ENCODE measurements at regions not wholly inside any gene's neighbourhood (a gene's known extent, or its start where the extent isn't known, plus 50 kb on each side); places are given as distances from the start of the nearest gene placed in this dataset.
"Not testable (repeated sequence)": the region's sequence is repeated elsewhere in the genome, so short reads cannot be mapped to it uniquely, and the experiment has no call there.

DNA sequence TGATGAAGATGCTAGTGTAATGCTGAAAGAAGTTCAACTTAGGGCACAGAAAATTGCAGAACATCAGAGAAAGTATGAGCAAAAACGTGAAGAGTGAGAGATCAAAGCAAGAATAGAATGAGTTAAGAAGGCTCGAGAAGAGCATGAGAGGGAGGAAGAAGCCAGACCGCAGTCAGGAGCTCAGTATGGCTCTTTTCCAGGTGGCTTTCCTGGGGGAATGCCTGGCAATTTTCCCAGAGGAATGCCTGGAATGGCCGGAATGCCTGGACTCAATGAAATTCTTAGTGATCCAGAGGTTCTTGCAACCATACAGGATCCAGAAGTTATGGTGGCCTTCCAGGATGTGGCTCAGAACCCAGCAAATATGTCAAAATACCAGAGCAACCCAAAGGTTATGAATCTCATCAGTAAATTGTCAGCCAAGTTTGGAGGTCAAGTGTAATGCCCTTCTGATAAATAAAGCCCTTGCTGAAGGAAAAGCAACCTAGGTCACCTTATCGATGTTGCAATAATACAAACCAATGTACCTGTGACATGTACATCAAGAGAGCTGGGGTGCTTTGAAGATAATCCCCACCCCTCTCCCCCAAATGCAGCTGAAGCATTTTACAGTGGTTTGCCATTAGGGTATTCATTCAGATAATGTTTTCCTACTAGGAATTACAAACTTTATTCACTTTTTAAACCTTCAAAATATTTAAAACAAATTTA lies 277.9 kb downstream of the LPIN1 start:
- not testable (repeated sequence) for DNase-seq (ENCODE audit: low spot score in 2 of 2); H3K4me1 Mint-ChIP-seq; H3K4me3 Mint-ChIP-seq; ATAC-seq (ENCODE audit: low read depth); H3K27ac Mint-ChIP-seq; H3K27me3 Mint-ChIP-seq
- Mint-ChIP-seq H3K36me3 (peaks cover 22% of the 10 kb centered on the region), H3K9me3 (peaks cover 20% of the 10 kb centered on the region)

DNA sequence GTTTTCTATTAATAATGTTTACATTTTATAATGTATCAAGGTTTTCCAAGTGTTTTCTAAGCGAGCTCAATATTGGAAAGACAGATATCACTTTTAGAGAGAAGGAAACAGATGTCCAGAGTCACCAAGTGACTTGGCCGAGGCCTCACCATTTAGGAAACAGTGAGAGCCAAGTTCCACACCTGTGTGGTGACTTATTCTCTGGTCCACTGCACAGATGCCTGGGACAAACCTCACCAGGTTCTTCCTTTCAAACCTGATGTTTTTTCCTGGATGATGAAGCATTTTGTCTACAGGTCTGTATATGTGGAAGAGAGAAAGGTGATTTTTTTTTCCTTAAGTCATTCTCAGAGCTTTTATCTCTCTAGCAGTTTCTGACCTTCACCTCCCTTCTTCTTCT lies 280.7 kb downstream of the LPIN1 start:
- H3K27ac Mint-ChIP-seq: no peak overlapping the region
- no peaks in the 10 kb centered on the region for H3K27me3 Mint-ChIP-seq
- ATAC-seq (ENCODE audit: low read depth): no peak

DNA sequence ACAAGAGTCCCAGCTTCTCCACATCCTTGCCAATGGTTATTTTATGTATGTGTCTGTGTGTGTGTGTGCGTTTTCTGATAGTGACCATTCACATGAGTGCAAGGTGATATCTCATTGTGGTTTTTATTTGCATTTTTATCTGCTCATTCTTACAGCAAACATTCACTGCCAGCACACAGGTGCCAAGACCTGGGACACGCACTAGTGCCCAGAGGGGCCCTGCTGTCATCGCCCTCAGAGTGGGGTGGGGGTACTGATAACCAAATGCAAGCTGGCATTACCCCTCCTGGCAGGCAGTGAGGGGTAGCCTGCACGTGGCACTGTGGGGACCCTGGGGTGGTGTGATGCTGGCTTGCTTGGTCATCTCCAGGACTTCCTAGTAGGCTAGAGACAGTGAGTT lies 285.4 kb downstream of the LPIN1 start:
- Mint-ChIP-seq H3K27ac (peak overlapping the region; percentile 89), H3K4me1 (peaks cover 52% of the 10 kb centered on the region), H3K9me3 (peaks cover 3% of the 10 kb centered on the region), H3K27me3 (no peaks in the 10 kb centered on the region), H3K36me3 (no peaks in the 10 kb centered on the region), H3K4me3 (peak overlapping the region; percentile 73)
- ATAC-seq (ENCODE audit: low read depth): peak; percentile 56
- DNase-seq (ENCODE audit: low spot score in 2 of 2): peak in 1 of 2 donors; percentile 31

More for the DNA sequence above, 280.7 kb downstream of the LPIN1 start:
- DNase-seq (ENCODE audit: low spot score in 2 of 2): no peak
- Mint-ChIP-seq H3K9me3 (peaks cover 10% of the 10 kb centered on the region), H3K36me3 (peaks cover 7% of the 10 kb centered on the region), H3K4me1 (peaks cover 15% of the 10 kb centered on the region), H3K4me3 (no peak overlapping the region)

DNA sequence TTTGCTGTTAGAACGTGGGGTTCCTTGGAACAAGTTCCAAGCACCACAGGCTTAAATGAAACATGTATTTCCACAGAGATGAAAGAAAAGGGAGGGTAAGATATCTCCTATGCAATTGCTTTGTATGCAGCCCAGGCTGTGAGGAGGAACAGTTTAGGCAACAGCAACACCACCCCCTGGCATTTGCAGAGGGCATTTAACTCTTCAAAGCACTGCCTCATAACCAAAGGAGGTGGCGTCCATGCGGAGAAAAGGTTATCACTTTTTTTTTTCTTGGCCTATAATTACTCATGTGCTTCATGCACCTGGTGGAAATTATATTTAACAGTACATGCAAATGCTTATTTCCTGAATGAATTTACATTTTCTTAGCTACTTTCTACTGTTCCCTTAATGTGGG lies 286.0 kb downstream of the LPIN1 start:
- Mint-ChIP-seq H3K36me3 (peaks cover 2% of the 10 kb centered on the region), H3K4me1 (peaks cover 56% of the 10 kb centered on the region), H3K4me3 (peak overlapping the region; percentile 50), H3K27ac (peak overlapping the region; percentile 89), H3K9me3 (peaks cover 3% of the 10 kb centered on the region), H3K27me3 (no peaks in the 10 kb centered on the region)
- DNase-seq (ENCODE audit: low spot score in 2 of 2) (peak in 1 of 2 donors; percentile 60), ATAC-seq (ENCODE audit: low read depth) (peak; percentile 85)

DNA sequence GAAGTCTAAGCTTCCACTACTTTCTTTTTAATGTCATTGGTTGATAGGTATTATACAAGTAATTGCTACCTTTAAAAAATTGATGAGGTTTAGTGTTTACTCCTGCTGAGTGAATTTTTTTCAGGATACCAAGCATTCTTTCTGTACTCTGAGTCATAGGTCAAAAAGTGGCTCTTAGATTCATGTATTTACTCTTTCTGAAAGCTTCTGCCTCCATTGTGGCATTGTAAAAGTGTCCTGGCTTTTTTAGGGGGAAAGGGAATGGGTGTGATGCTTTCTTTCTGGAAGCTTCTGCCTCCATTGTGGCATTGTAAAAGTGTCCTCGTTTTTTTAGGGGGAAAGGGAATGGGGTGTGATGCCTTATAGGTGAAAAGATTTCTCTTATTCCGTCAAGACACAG lies 286.5 kb downstream of the LPIN1 start:
- H3K36me3 Mint-ChIP-seq: peaks cover 3% of the 10 kb centered on the region
- ATAC-seq (ENCODE audit: low read depth): no peak
- no peaks in the 10 kb centered on the region for H3K27me3 Mint-ChIP-seq
- H3K4me1 Mint-ChIP-seq: peaks cover 58% of the 10 kb centered on the region
- peak overlapping the region; percentile 89 for H3K27ac Mint-ChIP-seq
- peak overlapping the region; percentile 39 for H3K4me3 Mint-ChIP-seq
- no peak for DNase-seq (ENCODE audit: low spot score in 2 of 2)
- peaks cover 3% of the 10 kb centered on the region for H3K9me3 Mint-ChIP-seq

DNA sequence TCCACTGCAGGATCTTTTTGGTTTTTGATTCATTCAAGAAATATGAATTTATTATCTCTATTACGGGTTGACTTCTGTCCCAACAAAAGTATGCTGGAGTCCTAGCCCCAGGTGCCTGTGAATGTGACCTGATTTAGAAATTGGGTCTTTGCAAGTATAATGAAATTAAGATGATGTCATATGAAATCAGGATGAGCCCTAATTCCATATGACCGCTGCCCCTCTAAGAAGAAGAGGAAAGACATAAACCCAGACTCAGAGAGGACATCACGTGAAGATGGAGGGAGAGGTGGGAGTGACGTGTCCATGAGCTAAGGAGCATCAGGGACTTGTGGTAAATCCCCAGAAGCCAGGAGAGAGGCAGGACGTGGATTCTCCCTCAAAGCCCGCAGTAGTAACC lies 287.1 kb downstream of the LPIN1 start:
- peaks cover 3% of the 10 kb centered on the region for H3K9me3 Mint-ChIP-seq
- no peak for ATAC-seq (ENCODE audit: low read depth)

DNA sequence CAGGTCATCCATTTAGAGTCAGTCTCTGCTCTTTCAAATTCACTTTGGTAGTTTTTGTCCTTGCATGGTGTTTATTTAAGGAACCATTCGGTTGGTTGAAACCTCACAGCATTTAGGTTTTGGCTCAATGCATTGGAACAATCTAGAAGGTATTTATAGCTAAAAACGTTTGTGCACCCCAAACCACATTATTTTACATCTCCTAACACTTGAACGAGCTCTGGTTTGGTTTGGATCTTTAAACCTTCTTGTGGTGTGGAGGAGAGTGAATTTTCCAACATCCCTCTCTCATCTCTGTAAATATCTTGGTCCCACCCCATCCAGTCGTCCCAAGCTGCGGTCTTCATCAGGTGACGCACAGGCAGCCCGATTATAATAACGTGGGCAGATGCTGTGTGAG lies 287.9 kb downstream of the LPIN1 start:
- DNase-seq (ENCODE audit: low spot score in 2 of 2) (no peak), ATAC-seq (ENCODE audit: low read depth) (no peak)
- Mint-ChIP-seq H3K36me3 (peaks cover 5% of the 10 kb centered on the region), H3K27me3 (no peaks in the 10 kb centered on the region), H3K4me3 (peak overlapping the region; percentile 63), H3K4me1 (peaks cover 58% of the 10 kb centered on the region), H3K9me3 (peaks cover 3% of the 10 kb centered on the region), H3K27ac (peak overlapping the region; percentile 54)

More for the DNA sequence above, 287.1 kb downstream of the LPIN1 start:
- no peak overlapping the region for H3K27ac Mint-ChIP-seq
- H3K4me1 Mint-ChIP-seq: peaks cover 58% of the 10 kb centered on the region
- H3K36me3 Mint-ChIP-seq: peaks cover 3% of the 10 kb centered on the region
- DNase-seq (ENCODE audit: low spot score in 2 of 2): no peak
- H3K27me3 Mint-ChIP-seq: no peaks in the 10 kb centered on the region
- peak overlapping the region; percentile 49 for H3K4me3 Mint-ChIP-seq

DNA sequence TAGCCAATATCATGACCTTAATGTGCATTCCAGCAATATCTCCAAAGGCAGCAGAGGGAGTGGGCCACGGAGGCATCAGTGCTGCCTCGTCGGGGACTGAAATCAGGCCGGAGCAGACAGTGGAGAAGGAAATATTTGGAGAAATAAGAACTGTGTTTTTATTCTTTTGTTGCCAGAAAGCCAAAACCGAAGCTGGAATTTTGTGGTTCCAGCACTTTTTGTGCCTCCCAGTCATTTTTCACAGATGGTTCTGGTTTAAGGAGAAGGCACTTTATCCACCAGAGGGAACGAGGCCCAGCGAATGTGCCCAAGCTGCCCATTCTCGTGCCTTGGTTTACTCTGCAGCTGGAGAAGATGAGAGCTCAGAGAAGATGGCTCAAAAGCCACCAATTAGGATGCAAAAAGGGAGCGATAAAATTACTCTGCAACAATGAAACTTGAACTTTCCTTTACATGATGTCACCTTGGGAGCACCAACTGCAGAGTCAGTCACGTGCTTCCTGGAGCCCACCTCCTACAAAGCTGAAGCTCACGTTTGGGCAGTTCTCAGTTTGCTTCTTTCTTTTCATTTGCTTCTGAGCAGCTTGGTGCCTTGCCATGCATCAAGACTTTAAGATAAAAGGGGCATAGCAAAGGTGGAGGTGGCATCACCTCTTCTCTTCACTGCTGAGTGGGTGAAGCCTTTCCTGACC lies 288.7 kb downstream of the LPIN1 start:
- H3K4me3 Mint-ChIP-seq: peak overlapping the region; percentile 63
- H3K4me1 Mint-ChIP-seq: peaks cover 58% of the 10 kb centered on the region
- DNase-seq (ENCODE audit: low spot score in 2 of 2): no peak
- H3K36me3 Mint-ChIP-seq: peaks cover 10% of the 10 kb centered on the region
- H3K27me3 Mint-ChIP-seq: no peaks in the 10 kb centered on the region
- peaks cover 3% of the 10 kb centered on the region for H3K9me3 Mint-ChIP-seq
- no peak for ATAC-seq (ENCODE audit: low read depth)
- H3K27ac Mint-ChIP-seq: no peak overlapping the region

DNA sequence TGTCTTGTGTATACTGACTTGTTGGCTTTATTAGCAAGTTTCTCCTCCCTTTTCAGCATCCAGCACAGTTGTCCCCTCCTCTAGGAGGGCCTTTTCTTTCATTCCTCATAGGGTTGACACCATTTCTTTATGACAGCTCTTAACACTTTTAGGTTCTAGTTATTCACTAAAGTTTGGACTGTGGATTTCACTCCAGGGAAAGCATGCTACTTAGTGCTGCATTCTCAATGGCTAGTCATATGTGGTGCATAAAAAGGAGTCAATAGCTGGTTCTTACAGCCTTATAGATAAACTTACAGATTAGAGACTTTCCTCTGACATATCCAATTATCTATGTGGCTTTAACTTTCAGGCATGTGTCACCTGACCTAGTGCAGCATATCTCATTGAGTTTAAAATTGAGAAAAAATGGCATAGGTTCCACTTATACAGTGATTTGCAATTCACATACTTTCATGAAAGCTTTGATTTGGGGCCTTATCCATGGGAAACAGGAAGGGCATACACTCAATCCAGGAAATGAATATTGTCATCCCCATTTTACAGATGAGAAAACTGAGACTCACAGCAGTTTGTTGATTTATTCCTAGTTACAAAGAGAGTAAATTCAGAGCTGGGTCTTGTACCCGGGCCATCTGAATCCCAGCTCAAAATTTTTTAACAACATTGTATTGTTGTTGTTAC lies 289.7 kb downstream of the LPIN1 start:
- Mint-ChIP-seq H3K27ac (peak overlapping the region; percentile 64), H3K27me3 (no peaks in the 10 kb centered on the region), H3K4me3 (peak overlapping the region; percentile 19), H3K36me3 (peaks cover 13% of the 10 kb centered on the region), H3K9me3 (peaks cover 3% of the 10 kb centered on the region), H3K4me1 (peaks cover 58% of the 10 kb centered on the region)
- ATAC-seq (ENCODE audit: low read depth) (no peak), DNase-seq (ENCODE audit: low spot score in 2 of 2) (no peak)

DNA sequence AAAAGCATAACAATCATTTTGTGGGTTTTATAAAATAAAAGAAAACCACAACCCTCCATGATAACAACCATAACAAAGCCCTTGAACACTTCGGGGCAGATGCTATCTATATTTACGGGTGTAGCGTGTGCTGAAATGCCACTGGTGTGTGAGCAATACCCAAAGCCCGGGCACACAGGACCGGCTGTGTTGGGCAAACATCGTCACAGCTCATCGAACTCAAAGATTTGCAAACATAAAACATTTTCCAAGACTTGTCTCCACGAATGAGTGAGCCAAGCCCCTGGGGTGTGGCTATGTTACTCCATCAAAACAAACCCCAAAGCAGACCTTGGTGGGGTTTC lies 290.2 kb downstream of the LPIN1 start:
- Mint-ChIP-seq H3K9me3 (peaks cover 3% of the 10 kb centered on the region), H3K4me3 (peak overlapping the region; percentile 15), H3K4me1 (peaks cover 55% of the 10 kb centered on the region), H3K27me3 (no peaks in the 10 kb centered on the region), H3K27ac (no peak overlapping the region), H3K36me3 (peaks cover 13% of the 10 kb centered on the region)
- no peak for DNase-seq (ENCODE audit: low spot score in 2 of 2)
- ATAC-seq (ENCODE audit: low read depth): no peak

DNA sequence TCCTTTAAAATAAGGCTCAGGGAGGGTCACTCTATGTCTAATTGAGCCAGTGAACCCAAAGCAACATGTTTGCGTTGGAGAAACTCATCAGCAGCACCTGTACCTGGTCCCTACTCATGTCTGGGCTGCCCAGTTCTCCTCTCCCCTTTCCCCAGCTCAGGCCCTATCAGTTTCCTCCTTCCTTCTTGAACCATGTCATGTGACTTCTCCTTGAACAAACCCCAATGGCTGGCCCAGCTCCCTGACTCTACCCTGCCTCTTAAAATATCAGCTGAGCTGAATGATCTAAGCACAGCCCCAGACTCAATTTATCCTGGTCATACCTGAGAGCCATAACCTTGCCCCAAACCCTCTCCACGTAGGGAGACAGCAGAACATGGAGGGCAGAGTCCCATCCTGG lies 290.9 kb downstream of the LPIN1 start:
- Mint-ChIP-seq H3K27ac (no peak overlapping the region), H3K9me3 (peaks cover 3% of the 10 kb centered on the region), H3K4me1 (peaks cover 55% of the 10 kb centered on the region), H3K4me3 (no peak overlapping the region), H3K27me3 (no peaks in the 10 kb centered on the region), H3K36me3 (peaks cover 13% of the 10 kb centered on the region)
- ATAC-seq (ENCODE audit: low read depth) (no peak), DNase-seq (ENCODE audit: low spot score in 2 of 2) (no peak)

DNA sequence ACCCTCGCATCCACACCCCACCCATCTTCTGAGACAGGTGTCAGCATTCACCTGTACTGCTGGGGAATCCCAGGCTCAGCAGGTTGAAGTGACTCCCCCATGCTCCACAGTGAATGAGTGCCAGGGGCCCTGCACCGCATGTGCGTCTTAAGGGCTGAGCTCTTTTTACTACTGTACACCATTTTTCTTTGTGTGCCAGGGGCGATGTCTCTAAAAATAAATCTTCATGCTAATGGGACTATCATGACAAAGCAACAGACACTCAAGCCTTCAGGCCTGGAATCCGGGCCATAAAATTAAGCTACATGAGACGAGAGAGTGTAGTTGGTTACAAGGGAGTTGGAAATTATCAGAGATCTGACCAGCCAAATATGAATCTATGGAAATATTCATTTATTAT lies 294.8 kb downstream of the LPIN1 start:
- ATAC-seq (ENCODE audit: low read depth) (no peak), DNase-seq (ENCODE audit: low spot score in 2 of 2) (no peak)
- H3K4me3 Mint-ChIP-seq: no peak overlapping the region
- H3K27me3 Mint-ChIP-seq: no peaks in the 10 kb centered on the region
- no peaks in the 10 kb centered on the region for H3K9me3 Mint-ChIP-seq
- peaks cover 13% of the 10 kb centered on the region for H3K36me3 Mint-ChIP-seq
- H3K4me1 Mint-ChIP-seq: peaks cover 49% of the 10 kb centered on the region
- H3K27ac Mint-ChIP-seq: no peak overlapping the region

DNA sequence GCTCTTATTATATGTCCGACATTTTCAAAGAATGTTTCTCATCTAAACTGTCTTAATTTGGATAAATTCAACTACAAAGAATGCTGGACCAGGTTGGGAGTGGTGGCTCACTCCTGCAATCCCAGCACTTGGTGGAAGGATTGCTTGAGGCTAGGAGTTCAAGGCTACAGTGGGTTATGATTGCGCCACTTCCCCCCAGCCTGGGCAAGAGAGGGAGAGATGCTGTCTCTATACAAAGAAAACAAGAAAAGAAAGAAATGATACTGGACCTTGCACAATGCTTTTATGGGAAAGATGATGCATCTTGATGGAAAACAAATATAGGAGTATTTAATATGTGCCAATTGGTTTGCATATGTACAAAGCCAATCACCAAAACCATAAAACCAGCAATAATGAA lies 296.7 kb downstream of the LPIN1 start:
- no peaks in the 10 kb centered on the region for H3K27me3 Mint-ChIP-seq
- H3K36me3 Mint-ChIP-seq: peaks cover 10% of the 10 kb centered on the region
- H3K27ac Mint-ChIP-seq: no peak overlapping the region
- no peaks in the 10 kb centered on the region for H3K9me3 Mint-ChIP-seq
- H3K4me3 Mint-ChIP-seq: peak overlapping the region; percentile 43
- ATAC-seq (ENCODE audit: low read depth) (no peak), DNase-seq (ENCODE audit: low spot score in 2 of 2) (no peak)
- H3K4me1 Mint-ChIP-seq: peaks cover 55% of the 10 kb centered on the region

DNA sequence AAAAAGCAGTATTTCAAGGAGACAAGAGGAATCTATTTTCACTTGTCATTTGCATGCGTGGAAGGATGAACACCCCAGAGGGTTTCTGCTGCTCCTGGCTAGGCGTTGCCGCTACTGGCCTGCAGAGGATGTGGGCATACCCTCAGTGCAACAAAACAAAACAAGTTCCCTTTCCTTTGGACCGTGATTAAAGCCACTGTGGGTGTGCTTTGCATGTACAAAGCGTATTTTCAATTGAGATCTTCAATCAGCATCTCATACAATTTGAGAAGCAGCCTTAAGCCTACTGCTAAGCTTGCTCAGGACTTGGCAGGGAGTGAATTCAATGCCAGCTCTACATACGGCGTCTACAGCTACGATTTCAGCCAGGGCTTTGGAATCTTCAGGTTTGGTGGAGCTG lies 298.4 kb downstream of the LPIN1 start:
- ATAC-seq (ENCODE audit: low read depth): peak; percentile 99

More for the DNA sequence above, 298.4 kb downstream of the LPIN1 start:
- Mint-ChIP-seq H3K4me1 (peaks cover 60% of the 10 kb centered on the region), H3K9me3 (no peaks in the 10 kb centered on the region), H3K27ac (peak overlapping the region; percentile 56), H3K27me3 (no peaks in the 10 kb centered on the region), H3K4me3 (peak overlapping the region; percentile 31), H3K36me3 (peaks cover 5% of the 10 kb centered on the region)
- DNase-seq (ENCODE audit: low spot score in 2 of 2): peak in 1 of 2 donors; percentile 64
